Activated CD4-positive, alpha-beta memory T cell treated with anti-CD3 and anti-CD28 coated beads, Interleukin-2, amount 10 ng/mL, durations not matched to agents 7 days and 5 days (primary cell): ENCODE measurements at regions not wholly inside any gene's neighbourhood (a gene's known extent, or its start where the extent isn't known, plus 50 kb on each side); places are given as distances from the start of the nearest gene placed in this dataset.

Experiments
- CTCF ChIA-PET: fragments of 350-600 bp; sonication (Branson Sonifier 250); formaldehyde crosslinking; loops from one replicate; lab custom pipeline; 2021; ENCODE audit warnings: antibody characterized with exemption, inconsistent platforms; lab: Charles Lee
- POLR2A ChIA-PET: fragments of 350-600 bp; sonication (Branson Sonifier 250); formaldehyde crosslinking; loops from one replicate; lab custom pipeline; 2021; ENCODE audit warnings: antibody characterized with exemption; lab: Charles Lee
- DNase-seq: peaks from one replicate; pipeline ENCODE4 v3.0.0-alpha.2; 2020
- H3K27ac Mint-ChIP-seq: one replicate; pipeline ENCODE4 v1.8.0; 2021; ENCODE audit warnings: mild to moderate bottlenecking, mixed read lengths
- H3K27me3 Mint-ChIP-seq: one replicate; pipeline ENCODE4 v1.8.0; 2021; ENCODE audit warnings: mixed read lengths
- H3K36me3 Mint-ChIP-seq: one replicate; pipeline ENCODE4 v1.8.0; 2021; ENCODE audit warnings: low read depth, mixed read lengths
- H3K4me1 Mint-ChIP-seq: one replicate; pipeline ENCODE4 v1.8.0; 2021; ENCODE audit warnings: mixed read lengths
- H3K4me3 Mint-ChIP-seq: one replicate; pipeline ENCODE4 v1.8.0; 2021; ENCODE audit warnings: mild to moderate bottlenecking, mixed read lengths
- H3K9me3 Mint-ChIP-seq: one replicate; pipeline ENCODE4 v1.8.0; 2021; ENCODE audit warnings: mixed read lengths

DNA sequence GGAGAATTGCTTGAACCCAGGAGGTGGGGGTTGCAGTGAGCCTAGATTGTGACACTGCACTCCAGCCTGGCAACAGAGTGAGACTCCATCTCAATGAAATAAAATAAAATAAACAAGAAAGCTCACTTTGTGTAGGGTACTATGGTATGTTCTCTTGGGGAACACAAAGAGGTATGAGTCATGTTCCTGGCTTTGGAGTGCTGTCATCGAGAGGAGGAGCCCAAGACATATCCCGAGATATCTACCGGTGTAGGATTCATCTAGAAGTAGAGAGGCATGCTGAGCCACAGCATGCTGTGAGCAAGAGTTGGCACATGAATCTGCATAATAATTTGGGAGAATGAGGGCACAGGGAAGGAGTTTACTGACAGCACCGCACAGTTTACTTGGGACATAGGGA lies 244.9 kb upstream of the EPHA4 start:
- CTCF ChIA-PET: no interaction called here
- DNase-seq: no peak
- Mint-ChIP-seq H3K36me3 (no peaks in the 10 kb centered on the region), H3K4me1 (no peaks in the 10 kb centered on the region), H3K9me3 (no peaks in the 10 kb centered on the region), H3K27me3 (no peaks in the 10 kb centered on the region), H3K4me3 (no peak overlapping the region), H3K27ac (no peak overlapping the region)
- POLR2A ChIA-PET: no interaction called here

DNA sequence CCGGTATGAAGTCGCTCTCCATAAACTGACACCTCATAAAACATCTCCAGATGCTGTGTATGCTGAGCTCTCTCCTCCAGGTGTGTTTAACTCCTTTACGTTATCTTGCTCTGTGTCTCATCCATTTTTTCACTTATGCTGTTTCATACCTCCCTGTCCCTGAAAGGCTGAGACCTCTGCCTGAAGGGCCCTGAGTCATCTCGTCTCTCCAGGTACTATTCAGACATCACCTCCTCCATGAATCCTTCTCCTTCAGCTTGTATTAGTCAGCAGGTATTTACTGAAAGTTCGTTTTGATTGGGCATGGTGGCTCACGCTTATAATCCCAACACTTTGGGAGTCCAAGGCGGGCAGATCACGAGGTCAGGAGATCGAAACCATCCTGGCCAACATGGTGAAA lies 244.5 kb upstream of the EPHA4 start:
- DNase-seq: no peak
- Mint-ChIP-seq H3K36me3 (no peaks in the 10 kb centered on the region), H3K27ac (no peak overlapping the region), H3K4me1 (no peaks in the 10 kb centered on the region), H3K27me3 (no peaks in the 10 kb centered on the region), H3K9me3 (no peaks in the 10 kb centered on the region), H3K4me3 (no peak overlapping the region)
- ChIA-PET POLR2A (no interaction called here), CTCF (no interaction called here)

DNA sequence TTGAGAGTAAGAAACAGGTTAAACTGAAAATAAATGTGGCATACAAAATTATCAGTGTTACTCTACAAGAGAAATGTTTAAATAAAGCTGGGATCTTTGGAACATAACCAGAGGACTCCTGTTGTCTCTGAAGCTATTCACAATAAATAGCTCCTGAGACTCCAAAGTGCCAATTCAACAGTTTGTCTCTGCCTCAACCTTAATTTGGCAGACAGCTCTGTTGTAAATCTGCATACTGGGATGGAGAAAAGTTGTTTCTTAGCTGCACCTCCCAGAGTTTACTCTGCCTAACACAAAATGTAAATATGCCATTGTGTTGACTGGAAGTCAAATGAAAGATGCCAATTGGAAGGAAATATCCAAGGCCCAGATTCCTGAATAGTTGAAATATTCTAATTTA lies 238.5 kb upstream of the EPHA4 start:
- no peaks in the 10 kb centered on the region for H3K9me3 Mint-ChIP-seq
- H3K27me3 Mint-ChIP-seq: no peaks in the 10 kb centered on the region
- no peak for DNase-seq
- H3K4me1 Mint-ChIP-seq: no peaks in the 10 kb centered on the region
- ChIA-PET CTCF (no interaction called here), POLR2A (no interaction called here)
- H3K4me3 Mint-ChIP-seq: no peak overlapping the region
- no peaks in the 10 kb centered on the region for H3K36me3 Mint-ChIP-seq
- no peak overlapping the region for H3K27ac Mint-ChIP-seq

DNA sequence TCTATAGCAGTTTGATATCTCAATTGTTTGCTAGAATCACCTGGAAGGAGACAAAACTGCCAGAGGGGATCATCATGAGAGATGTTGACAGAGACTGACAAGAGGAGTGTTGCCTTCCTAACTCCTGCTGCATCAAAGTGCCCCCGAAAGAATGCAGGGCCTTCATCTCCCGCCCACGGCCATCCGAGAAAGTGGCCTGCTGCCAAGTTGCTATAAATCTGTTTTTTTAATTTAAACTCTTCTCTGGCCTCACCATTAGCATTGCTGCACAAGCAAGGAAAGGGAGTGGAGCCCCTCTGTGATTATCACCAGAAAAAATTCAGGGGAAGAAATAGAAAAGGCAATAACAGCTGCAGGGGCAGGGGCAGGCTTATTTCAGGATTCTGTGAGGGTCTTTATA lies 238.1 kb upstream of the EPHA4 start:
- Mint-ChIP-seq H3K4me1 (no peaks in the 10 kb centered on the region), H3K36me3 (no peaks in the 10 kb centered on the region), H3K9me3 (no peaks in the 10 kb centered on the region), H3K27ac (no peak overlapping the region), H3K4me3 (no peak overlapping the region), H3K27me3 (no peaks in the 10 kb centered on the region)
- ChIA-PET POLR2A (no interaction called here), CTCF (no interaction called here)
- no peak for DNase-seq

DNA sequence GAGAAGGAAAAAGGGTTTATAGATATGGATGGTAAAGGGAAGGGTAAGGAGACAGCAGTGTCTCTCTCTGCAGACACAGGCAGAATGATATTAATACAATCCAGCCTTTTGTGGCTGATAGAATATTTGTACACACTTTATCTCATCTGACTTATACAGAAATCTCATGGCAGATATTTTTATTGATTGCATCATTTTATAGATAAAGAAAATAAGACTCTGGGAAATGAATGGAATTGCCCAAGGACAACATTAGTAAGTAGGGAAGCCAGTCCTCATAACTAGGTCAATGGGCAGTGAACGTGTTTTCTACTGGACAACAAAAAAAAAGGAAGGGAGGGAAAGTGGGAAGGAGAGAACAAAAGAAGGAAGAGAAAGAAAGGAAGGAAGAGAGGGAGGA lies 236.4 kb upstream of the EPHA4 start:
- no peak for DNase-seq
- ChIA-PET CTCF (no interaction called here), POLR2A (no interaction called here)
- no peaks in the 10 kb centered on the region for H3K4me1 Mint-ChIP-seq
- H3K4me3 Mint-ChIP-seq: no peak overlapping the region
- H3K27ac Mint-ChIP-seq: no peak overlapping the region
- no peaks in the 10 kb centered on the region for H3K36me3 Mint-ChIP-seq
- no peaks in the 10 kb centered on the region for H3K27me3 Mint-ChIP-seq
- H3K9me3 Mint-ChIP-seq: no peaks in the 10 kb centered on the region

DNA sequence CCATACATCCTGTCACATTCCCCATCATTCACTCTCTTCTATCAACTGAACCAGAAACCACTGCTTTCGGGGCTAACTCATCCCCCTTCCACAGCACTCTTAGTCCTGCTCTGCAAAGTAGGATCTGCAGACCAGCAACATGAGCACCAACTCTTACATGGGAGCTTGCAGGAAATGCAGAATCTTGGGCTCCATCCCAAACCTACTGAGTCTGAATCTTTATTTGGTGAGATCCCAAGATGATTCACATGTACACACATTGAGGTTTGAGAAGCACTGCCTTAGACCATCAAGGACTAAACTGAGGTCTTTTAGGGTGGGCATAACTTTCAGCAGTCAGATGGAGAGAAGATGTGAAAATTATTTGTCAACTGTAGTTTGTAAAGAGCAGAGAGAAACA lies 235.6 kb upstream of the EPHA4 start:
- POLR2A ChIA-PET: no interaction called here
- no peak overlapping the region for H3K4me3 Mint-ChIP-seq
- no peaks in the 10 kb centered on the region for H3K9me3 Mint-ChIP-seq
- CTCF ChIA-PET: no interaction called here
- H3K27ac Mint-ChIP-seq: no peak overlapping the region
- H3K36me3 Mint-ChIP-seq: no peaks in the 10 kb centered on the region
- H3K4me1 Mint-ChIP-seq: no peaks in the 10 kb centered on the region
- no peaks in the 10 kb centered on the region for H3K27me3 Mint-ChIP-seq
- DNase-seq: no peak

DNA sequence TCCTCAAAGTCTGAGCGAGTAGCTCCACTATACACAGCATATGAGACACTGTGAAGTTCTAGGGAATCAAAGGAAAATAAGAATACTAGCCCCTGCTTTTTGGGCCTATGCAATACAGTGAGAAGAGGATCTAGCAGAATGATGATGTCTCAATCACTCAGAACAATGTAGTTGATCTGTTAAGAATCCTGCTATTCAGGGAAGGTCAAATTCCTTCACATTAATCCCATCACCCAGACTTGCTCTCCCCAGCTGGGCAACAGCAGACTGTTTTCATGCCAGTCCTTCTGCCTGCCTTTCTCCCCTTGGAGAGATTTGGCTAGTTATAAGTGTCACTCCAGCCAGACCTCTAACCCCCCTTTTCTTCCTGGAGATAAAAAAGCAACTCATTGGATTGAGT lies 230.0 kb upstream of the EPHA4 start:
- Mint-ChIP-seq H3K27ac (no peak overlapping the region), H3K36me3 (no peaks in the 10 kb centered on the region), H3K4me1 (no peaks in the 10 kb centered on the region), H3K27me3 (no peaks in the 10 kb centered on the region), H3K9me3 (peaks cover 4% of the 10 kb centered on the region), H3K4me3 (no peak overlapping the region)
- ChIA-PET POLR2A (no interaction called here), CTCF (no interaction called here)
- no peak for DNase-seq

DNA sequence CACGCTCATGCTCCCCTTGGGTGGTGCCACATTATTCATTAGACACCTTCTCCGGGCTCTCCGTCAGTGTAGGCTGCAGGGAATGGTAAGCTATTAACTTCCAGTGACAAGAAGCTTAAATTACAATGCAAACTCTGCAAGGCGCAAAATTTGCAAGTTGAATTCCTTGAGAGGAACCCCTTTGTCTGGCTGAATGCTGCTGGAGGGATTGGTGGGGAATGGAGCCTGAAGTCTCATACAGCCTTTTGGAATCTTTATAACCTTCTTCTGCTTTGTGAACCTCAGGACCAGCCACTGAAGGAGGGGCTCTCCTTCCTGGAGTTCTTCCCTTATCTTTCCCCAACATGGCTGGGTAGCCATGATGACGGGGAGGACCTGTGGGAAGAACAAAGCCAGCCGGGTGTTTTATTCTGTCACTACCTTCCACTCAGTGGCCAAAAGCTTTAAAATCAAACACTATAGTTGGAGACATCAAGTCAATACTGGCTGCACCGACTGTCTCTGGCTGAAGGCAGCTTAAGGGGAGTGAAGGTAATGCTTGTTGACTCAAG lies 220.9 kb upstream of the EPHA4 start:
- DNase-seq: no peak
- H3K36me3 Mint-ChIP-seq: no peaks in the 10 kb centered on the region
- POLR2A ChIA-PET: no interaction called here
- H3K9me3 Mint-ChIP-seq: no peaks in the 10 kb centered on the region
- CTCF ChIA-PET: no interaction called here
- H3K4me1 Mint-ChIP-seq: no peaks in the 10 kb centered on the region
- H3K27ac Mint-ChIP-seq: no peak overlapping the region
- H3K4me3 Mint-ChIP-seq: no peak overlapping the region
- no peaks in the 10 kb centered on the region for H3K27me3 Mint-ChIP-seq

DNA sequence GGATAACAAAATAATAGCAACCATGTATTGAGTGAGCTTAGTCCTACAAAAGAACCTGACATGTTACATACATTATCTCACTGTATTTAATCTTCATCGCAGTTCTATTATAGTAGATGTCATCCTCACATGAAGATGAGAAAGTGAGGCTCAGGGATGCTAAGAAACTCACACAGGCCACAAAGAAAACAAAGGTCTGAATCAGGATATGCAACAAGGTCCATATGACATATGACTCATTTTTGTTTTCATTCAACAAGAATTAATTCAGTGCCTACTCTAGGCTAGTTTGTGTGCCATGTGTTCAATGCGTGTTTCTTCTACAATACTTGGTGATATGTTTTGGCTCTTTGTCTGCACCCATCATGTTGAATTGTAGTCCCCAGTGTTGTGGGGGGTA lies 219.7 kb upstream of the EPHA4 start:
- POLR2A ChIA-PET: no interaction called here
- CTCF ChIA-PET: no interaction called here
- no peak overlapping the region for H3K27ac Mint-ChIP-seq
- no peak for DNase-seq
- H3K36me3 Mint-ChIP-seq: no peaks in the 10 kb centered on the region
- H3K4me3 Mint-ChIP-seq: no peak overlapping the region
- H3K9me3 Mint-ChIP-seq: no peaks in the 10 kb centered on the region
- H3K4me1 Mint-ChIP-seq: no peaks in the 10 kb centered on the region
- no peaks in the 10 kb centered on the region for H3K27me3 Mint-ChIP-seq

DNA sequence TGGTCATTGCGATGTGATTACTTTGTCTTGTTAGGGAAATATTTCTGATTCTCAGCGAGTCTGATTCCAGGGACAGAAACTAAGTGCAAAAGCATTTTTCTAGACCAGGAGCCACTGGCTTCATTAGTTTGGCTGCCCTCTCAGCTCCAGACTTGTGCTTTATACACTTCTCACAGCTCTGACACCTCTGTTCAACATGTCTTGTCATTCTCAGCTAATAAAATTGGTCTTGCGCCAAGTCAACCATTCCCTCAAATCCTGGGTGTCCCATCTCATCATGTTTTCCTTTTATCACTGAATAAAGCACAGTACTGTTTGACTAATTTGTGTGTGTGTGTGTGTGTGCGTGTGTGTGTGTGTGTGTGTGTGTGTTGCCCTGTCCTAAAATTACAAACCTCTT lies 215.5 kb upstream of the EPHA4 start:
- H3K27me3 Mint-ChIP-seq: no peaks in the 10 kb centered on the region
- no peak overlapping the region for H3K4me3 Mint-ChIP-seq
- no peaks in the 10 kb centered on the region for H3K4me1 Mint-ChIP-seq
- H3K27ac Mint-ChIP-seq: no peak overlapping the region
- DNase-seq: no peak
- H3K9me3 Mint-ChIP-seq: no peaks in the 10 kb centered on the region
- POLR2A ChIA-PET: no interaction called here
- no peaks in the 10 kb centered on the region for H3K36me3 Mint-ChIP-seq
- CTCF ChIA-PET: no interaction called here

DNA sequence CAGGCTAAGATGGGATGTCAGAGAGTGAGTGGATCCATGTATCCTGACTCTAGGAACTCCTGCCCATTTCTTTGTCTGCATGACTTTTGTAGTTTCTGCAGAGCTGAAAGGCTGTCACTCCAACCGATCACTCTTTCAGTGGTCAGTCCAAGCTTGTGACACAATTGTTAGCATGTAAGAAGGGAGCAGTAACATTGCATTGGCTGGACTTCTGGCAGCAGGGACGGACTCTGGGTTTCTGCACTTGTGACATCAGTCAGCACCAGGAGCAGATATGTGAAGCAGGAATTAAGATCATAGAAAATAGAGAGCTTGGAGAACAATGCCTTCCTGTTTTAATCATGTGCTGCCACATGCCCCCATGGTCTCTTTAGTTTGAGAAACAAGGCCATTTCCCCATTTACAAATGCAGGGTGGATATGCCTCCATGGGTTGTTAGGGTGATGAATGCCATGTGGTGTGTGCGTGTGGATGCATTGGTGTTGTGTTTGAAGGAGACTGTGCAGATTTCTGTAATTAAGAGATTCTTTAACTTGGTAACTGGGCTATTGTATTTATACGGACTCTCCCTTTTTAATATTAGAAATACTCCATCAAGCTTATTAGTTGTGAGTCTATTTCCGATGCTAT lies 214.3 kb upstream of the EPHA4 start:
- Mint-ChIP-seq H3K4me1 (no peaks in the 10 kb centered on the region), H3K36me3 (no peaks in the 10 kb centered on the region), H3K27me3 (no peaks in the 10 kb centered on the region), H3K4me3 (no peak overlapping the region), H3K9me3 (no peaks in the 10 kb centered on the region), H3K27ac (no peak overlapping the region)
- ChIA-PET CTCF (no interaction called here), POLR2A (no interaction called here)
- no peak for DNase-seq

DNA sequence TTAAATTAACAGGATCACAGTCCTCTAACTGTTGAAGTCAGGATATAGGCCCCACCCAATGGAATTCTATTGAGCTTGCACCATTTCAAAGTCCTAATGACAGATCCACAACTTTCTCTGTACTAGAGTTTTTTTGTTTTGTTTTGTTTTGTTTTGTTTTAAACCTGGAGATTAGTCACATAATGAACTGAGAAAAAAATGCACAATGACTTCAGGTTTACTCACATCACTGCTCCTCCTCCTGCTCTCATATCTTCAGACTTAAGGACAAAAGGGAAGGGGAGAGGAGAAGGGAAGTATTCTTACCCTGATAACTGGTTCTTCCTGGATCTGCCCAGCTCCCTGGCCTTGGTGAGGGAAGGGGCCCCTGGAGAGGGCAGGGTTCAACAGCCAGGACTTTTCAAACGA lies 208.2 kb upstream of the EPHA4 start:
- H3K36me3 Mint-ChIP-seq: no peaks in the 10 kb centered on the region
- H3K4me3 Mint-ChIP-seq: no peak overlapping the region
- no peaks in the 10 kb centered on the region for H3K27me3 Mint-ChIP-seq
- no peaks in the 10 kb centered on the region for H3K4me1 Mint-ChIP-seq
- DNase-seq: no peak
- H3K27ac Mint-ChIP-seq: no peak overlapping the region
- ChIA-PET POLR2A (no interaction called here), CTCF (no interaction called here)
- no peaks in the 10 kb centered on the region for H3K9me3 Mint-ChIP-seq

DNA sequence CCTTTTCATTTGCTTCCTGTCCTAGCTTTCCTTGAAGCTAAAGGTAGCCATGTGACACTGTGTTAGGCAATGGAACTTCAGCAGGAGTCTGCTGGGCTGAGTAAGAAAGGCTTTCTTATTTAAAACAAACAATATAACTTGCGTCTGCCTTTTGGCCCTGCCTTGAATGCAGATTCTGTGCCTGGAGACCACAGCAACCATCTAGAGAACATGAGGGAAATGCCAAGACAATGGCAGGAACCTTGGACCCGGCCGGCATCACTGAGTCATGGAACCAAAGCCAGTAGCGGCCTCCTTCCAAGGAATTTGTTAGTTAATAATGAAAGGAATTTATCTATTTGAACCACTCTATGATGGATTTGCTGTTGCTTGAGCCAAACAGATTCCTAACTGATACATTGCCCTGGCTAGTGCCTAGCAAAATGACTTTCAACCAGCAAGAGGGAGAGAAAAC lies 207.5 kb upstream of the EPHA4 start:
- H3K27me3 Mint-ChIP-seq: no peaks in the 10 kb centered on the region
- no peak overlapping the region for H3K4me3 Mint-ChIP-seq
- ChIA-PET CTCF (no interaction called here), POLR2A (no interaction called here)
- no peak for DNase-seq
- no peaks in the 10 kb centered on the region for H3K36me3 Mint-ChIP-seq
- no peaks in the 10 kb centered on the region for H3K4me1 Mint-ChIP-seq
- no peak overlapping the region for H3K27ac Mint-ChIP-seq
- no peaks in the 10 kb centered on the region for H3K9me3 Mint-ChIP-seq

DNA sequence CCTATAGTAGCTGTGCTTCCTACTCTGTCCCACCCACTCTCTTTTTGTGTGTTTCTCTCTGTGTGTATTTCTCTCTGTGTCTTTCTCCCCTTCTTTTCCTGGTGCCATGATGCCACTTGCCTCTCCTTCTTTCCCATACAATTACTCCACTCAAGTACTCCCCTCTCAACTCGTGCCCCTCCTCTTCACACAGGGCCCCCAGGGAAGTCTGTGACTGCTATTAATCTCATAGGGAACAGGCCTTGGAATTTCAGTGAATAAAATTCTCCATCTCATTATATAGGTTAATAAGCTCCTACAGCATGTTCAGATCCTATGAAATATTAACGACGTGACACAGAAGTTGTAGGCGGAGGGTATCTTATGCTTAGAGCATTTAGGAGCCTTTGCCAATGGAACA lies 205.9 kb upstream of the EPHA4 start:
- H3K27ac Mint-ChIP-seq: no peak overlapping the region
- H3K36me3 Mint-ChIP-seq: no peaks in the 10 kb centered on the region
- no peak overlapping the region for H3K4me3 Mint-ChIP-seq
- no peaks in the 10 kb centered on the region for H3K4me1 Mint-ChIP-seq
- no peaks in the 10 kb centered on the region for H3K9me3 Mint-ChIP-seq
- no peaks in the 10 kb centered on the region for H3K27me3 Mint-ChIP-seq
- no peak for DNase-seq
- POLR2A ChIA-PET: no interaction called here
- CTCF ChIA-PET: no interaction called here
